Ovary (tissue), 7 donors: ENCODE measurements at regions not wholly inside any gene's neighbourhood (a gene's known extent, or its start where the extent isn't known, plus 50 kb on each side); places are given as distances from the start of the nearest gene placed in this dataset.

Experiments
- DNase-seq, 5 donors: peaks; one replicate each; pipeline ENCODE4 v3.0.0-alpha.2; 2019 to 2020
- H3K27ac ChIP-seq, 2 donors: fragments of 200-600 bp; one replicate each; pipeline versions ENCODE4 v1.5.1 to v1.8.0; 2019 to 2022
- H3K27me3 ChIP-seq: fragments of 200-600 bp; one replicate; pipeline ENCODE4 v1.8.0; 2022
- H3K36me3 ChIP-seq: fragments of 200-600 bp; sonication (generic); one replicate; pipeline ENCODE4 v1.5.1; 2019
- H3K4me1 ChIP-seq: one replicate; pipeline ENCODE4 v1.8.1; 2013; ENCODE audit warnings: mild to moderate bottlenecking, moderate library complexity; ENCODE audit not compliant: insufficient read depth
- H3K4me3 ChIP-seq: fragments of 200-600 bp; sonication (generic); one replicate; pipeline ENCODE4 v1.5.1; 2017
- H3K9me3 ChIP-seq, 2 donors: fragments of 200-600 bp in 1 of 2; sonication (generic) in 1 of 2; one replicate each; pipeline versions ENCODE4 v1.5.1 to v1.8.1; 2013 to 2019; ENCODE audit warnings: mild to moderate bottlenecking in 1 of 2, moderate library complexity in 1 of 2
- EP300 ChIP-seq: sonication (generic); formaldehyde crosslinking; IDR thresholded peaks from one replicate; pipeline ENCODE4 v1.6.1; 2017; ENCODE audit warnings: antibody characterized with exemption
- POLR2A ChIP-seq: fragments of 450-650 bp; IDR thresholded peaks from one replicate; pipeline ENCODE4 v1.6.1; 2017; ENCODE audit warnings: antibody characterized with exemption, mild to moderate bottlenecking, moderate library complexity
- WGBS, 3 donors: extraction: QIAGEN DNeasy Blood & Tissue Kit in 1 of 3; methylation state at CpG; one replicate each; pipeline versions ENCODE4 v1.1.5 to v1.1.7; 2013 to 2017; 5-methylcytosine and 5-hydroxymethylcytosine counted together
- intact Hi-C, 4 donors: fragments of 100-400 bp; cut with DNase I; formaldehyde crosslinking; loops; one replicate each; pipeline versions ENCODE4 v1.11.0 to v1.15.1; 2022 to 2023
- TF ChIP-seq, protein P1 (sequence below), 3 donors: fragments of 450-650 bp in 2 of 3; fragments of 200-600 bp in 1 of 3; IDR thresholded peaks; one replicate each; pipeline versions ENCODE4 v1.5.1 to v1.8.0; 2016 to 2022; ENCODE audit warnings: antibody characterized with exemption in 3 of 3, mild to moderate bottlenecking in 1 of 3
- donor health status: DM: no; HTN: no; CAD: no; lungs with moderate emphysema.
- donor health status: DM: no; HTN: no; CAD: no.
- donor health status: Bipolar disorder and iron deficiency.
- donor health status: DM: no; HTN: no; CAD: no.
- donor health status: DM: yes; HTN: yes; CAD: no.

DNA sequence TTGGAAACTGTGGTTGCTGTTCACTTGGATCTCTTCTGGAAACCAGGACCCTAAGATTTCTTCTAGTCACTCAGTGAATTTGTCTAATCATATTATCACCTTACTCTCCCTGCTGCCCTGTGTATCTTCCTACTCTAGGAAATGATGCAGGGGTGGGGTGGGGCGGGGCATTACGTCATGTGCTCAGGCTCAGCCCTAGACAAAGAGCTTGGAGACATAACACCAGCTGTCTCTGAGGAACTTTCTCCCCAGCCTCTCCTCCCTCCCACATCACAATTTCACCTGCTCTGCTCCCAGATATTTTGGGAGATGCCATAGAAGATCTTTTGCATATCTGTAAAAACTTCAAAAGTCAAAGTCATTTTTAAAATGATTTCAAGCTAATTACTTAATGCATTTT lies 470.4 kb downstream of the ZSWIM6 start:
- Histone ChIP-seq H3K36me3 (no peaks in the 10 kb centered on the region), H3K27ac (no peak overlapping the region), H3K4me3 (no peak overlapping the region), H3K9me3 (no peaks in the 10 kb centered on the region), H3K4me1 (no peaks in the 10 kb centered on the region), H3K27me3 (no peaks in the 10 kb centered on the region)
- 62 to 82% (median 69%) methylated on average over 2 of the region's 2 CpGs for whole genome bisulfite sequencing, 3 donors
- intact Hi-C loops = no loop called here
- DNase-seq = no peak
- TF ChIP-seq EP300 = no peak
- no peak for TF ChIP-seq POLR2A
- TF ChIP-seq, protein P1, sequence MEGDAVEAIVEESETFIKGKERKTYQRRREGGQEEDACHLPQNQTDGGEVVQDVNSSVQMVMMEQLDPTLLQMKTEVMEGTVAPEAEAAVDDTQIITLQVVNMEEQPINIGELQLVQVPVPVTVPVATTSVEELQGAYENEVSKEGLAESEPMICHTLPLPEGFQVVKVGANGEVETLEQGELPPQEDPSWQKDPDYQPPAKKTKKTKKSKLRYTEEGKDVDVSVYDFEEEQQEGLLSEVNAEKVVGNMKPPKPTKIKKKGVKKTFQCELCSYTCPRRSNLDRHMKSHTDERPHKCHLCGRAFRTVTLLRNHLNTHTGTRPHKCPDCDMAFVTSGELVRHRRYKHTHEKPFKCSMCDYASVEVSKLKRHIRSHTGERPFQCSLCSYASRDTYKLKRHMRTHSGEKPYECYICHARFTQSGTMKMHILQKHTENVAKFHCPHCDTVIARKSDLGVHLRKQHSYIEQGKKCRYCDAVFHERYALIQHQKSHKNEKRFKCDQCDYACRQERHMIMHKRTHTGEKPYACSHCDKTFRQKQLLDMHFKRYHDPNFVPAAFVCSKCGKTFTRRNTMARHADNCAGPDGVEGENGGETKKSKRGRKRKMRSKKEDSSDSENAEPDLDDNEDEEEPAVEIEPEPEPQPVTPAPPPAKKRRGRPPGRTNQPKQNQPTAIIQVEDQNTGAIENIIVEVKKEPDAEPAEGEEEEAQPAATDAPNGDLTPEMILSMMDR (IDR thresholded peaks at IDR 0.05) = no peak

DNA sequence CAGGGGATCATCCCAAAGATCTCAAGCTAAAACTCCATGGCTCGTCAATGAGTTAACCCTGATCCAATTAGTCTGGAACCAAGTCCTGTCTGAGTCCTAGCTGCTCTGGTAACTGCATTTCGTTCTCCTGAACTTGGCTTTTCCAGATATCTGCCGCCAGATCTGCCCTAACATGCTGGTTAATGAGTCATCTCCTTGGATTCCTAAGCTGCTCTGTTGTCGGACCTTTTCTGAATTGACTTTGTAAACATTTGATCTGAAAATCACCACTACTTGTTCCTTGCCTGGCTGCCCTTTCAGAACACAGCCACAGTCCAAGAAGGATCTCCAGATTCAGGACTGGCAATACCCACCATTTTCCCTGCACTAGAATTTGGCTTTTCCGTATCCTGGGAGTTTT lies 473.0 kb downstream of the ZSWIM6 start:
- Histone ChIP-seq H3K27me3 (no peaks in the 10 kb centered on the region), H3K27ac (no peak overlapping the region), H3K36me3 (no peaks in the 10 kb centered on the region), H3K4me1 (no peaks in the 10 kb centered on the region), H3K4me3 (no peak overlapping the region), H3K9me3 (no peaks in the 10 kb centered on the region)
- TF ChIP-seq, protein P1 (IDR thresholded peaks at IDR 0.05) = no peak
- TF ChIP-seq EP300 (no peak), POLR2A (no peak)
- intact Hi-C loops = no loop called here
- no peak for DNase-seq
- 70 to 81% (median 75%) methylated on average over 5 of the region's 5 CpGs for WGBS, 3 donors

DNA sequence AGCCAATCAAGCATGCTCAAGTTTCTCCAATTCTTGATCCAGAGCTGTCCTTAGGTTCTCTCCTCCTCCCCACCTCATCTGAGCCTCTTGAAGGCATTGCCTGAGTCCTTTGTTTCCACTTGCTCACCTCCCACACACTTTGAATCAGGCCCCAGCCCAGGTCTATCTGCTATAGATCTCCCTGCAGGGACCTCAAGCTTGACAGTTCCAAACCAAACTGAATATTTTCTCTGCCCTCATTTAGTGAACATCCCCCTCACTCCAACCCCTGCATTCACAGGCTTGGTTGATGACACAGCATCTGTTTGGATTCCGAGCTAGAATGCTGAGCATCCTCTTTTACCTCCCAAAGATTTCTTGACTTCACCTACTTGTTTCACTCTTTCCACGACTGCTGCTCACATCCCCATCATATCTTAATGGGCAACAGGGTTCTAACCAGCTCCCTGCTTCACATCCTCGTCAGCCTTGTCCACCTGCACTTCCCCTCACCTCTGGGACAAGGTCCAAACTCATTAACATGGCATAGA lies 474.5 kb downstream of the ZSWIM6 start:
- H3K4me3 ChIP-seq = no peak overlapping the region
- no peaks in the 10 kb centered on the region for H3K4me1 ChIP-seq
- H3K9me3 ChIP-seq = no peaks in the 10 kb centered on the region
- TF ChIP-seq, protein P1 (IDR thresholded peaks at IDR 0.05) = no peak
- TF ChIP-seq POLR2A = no peak
- no peak for TF ChIP-seq EP300
- H3K27ac ChIP-seq = no peak overlapping the region
- 67 to 76% (median 67%) methylated on average over 3 of the region's 3 CpGs for WGBS, 3 donors
- DNase-seq = no peak
- intact Hi-C loops = no loop called here
- no peaks in the 10 kb centered on the region for H3K36me3 ChIP-seq
- no peaks in the 10 kb centered on the region for H3K27me3 ChIP-seq

GRCh38 chr5:61808091-61808490 lies 476.0 kb downstream of the ZSWIM6 start:
- Histone ChIP-seq H3K36me3 (no peaks in the 10 kb centered on the region), H3K4me1 (no peaks in the 10 kb centered on the region), H3K27ac (no peak overlapping the region), H3K4me3 (no peak overlapping the region), H3K27me3 (no peaks in the 10 kb centered on the region), H3K9me3 (no peaks in the 10 kb centered on the region)
- intact Hi-C loops = no loop called here
- TF ChIP-seq POLR2A = no peak
- TF ChIP-seq, protein P1 (IDR thresholded peaks at IDR 0.05) = no peak
- TF ChIP-seq EP300 = no peak
- 68 to 79% (median 78%) methylated on average over 3 of the region's 3 CpGs for WGBS, 3 donors
- DNase-seq = no peak
